ENCODE measurements at regions not wholly inside any gene's neighbourhood (a gene's known extent, or its start where the extent isn't known, plus 50 kb on each side); places are given as distances from the start of the nearest gene placed in this dataset.

DNA sequence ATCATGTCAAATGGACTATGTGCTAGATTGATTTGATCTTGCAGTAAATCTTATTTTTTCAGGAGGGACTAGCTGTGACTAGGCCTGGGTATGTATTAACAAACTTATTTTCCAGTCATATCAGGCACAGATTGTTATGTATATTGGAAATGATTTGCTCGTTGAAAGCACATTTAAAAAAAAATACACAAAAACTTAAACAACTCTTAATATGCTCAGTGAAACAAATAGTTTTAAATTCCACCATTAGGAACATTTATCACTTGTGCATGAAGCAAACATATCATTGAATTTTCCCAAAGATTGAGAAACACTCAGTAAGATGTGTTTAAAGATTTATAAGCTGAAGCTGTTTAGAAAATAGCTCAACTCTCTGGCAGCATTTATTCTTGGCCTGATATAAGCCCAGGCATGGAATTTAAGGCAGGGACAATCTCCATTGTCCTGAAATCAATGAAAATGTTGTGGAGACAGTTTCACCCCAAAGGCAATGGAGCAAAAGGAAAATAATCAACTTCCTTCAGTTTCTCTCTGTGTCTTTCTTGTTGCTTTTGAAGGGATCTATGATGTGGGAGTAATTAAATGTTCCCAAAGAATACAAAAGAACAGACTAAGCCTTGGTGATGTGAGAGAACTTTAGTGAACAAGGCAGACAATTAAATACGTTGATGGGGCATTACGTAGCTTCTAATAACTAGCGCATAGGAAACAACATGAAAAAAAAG, 250.3 kb downstream of the GPR37 start:
- in situ Hi-C loops (cut with HindIII; ENCODE audit: low sequenced_read_pairs), result no loop called here

GRCh38 chr7:124514471-124514870, 251.1 kb downstream of the GPR37 start:
- in situ Hi-C loops (cut with HindIII; ENCODE audit: low sequenced_read_pairs), result no loop called here

- in situ Hi-C loops (cut with HindIII; ENCODE audit: low sequenced_read_pairs), result no loop called here
Measured at GRCh38 chr7:124497176-124497575, 268.4 kb downstream of the GPR37 start.

DNA sequence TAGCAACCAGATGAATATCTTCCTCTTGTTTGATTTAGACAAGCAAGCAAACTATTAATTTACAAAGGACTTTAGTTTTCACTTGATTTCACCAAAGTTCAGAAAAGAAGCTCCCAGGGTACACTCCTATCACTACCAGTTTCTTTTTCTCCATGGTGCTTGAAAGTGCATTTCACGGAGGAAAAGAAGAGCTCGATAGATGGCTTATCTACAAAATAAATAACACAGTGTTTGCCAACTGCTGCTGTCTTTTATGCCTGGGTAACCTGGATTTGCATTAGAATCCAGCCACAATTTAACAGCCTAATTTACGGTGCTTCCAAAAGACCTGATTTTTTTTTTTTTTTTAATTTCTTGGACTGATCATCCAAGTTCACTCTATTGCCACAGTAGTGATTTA, 275.7 kb downstream of the GPR37 start:
- in situ Hi-C loops (cut with HindIII; ENCODE audit: low sequenced_read_pairs), result no loop called here

DNA sequence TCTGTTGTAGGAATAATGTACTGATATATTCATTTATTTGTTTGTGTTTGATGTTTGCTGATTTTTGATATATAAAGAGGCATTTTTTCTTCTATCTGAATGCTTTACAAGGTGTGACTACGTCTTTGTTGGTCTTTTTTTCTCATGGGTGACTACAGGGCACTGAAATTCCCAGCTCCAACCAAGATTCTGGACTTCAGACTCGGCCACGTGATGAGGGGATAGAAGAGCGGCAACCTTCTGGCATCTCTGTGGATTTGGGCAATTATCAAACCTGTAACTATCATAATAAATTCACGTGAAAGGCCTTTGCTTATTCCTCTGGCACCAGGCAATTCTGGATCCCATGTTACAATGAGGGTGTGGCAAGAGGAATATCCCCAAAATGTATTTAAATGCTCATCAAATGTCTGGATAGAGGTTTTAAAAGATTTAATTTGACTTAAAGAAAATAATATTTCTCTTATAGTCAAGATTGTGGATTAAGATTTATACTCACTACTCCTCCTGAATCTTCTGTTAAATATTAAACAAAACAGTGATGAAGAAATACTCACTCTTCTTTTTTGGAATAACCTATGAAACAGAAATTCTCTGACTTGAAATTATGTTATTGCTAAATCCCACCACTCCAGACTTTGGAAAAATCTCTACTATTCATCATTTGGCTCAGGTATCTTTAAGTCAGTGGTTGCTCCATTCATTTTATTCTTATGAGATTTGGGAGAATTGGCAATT, 276.3 kb downstream of the GPR37 start:
- in situ Hi-C loops (cut with HindIII; ENCODE audit: low sequenced_read_pairs), result no loop called here

GRCh38 chr7:124482229-124482628, 283.4 kb downstream of the GPR37 start:
- in situ Hi-C loops (cut with HindIII; ENCODE audit: low sequenced_read_pairs), result no loop called here

DNA sequence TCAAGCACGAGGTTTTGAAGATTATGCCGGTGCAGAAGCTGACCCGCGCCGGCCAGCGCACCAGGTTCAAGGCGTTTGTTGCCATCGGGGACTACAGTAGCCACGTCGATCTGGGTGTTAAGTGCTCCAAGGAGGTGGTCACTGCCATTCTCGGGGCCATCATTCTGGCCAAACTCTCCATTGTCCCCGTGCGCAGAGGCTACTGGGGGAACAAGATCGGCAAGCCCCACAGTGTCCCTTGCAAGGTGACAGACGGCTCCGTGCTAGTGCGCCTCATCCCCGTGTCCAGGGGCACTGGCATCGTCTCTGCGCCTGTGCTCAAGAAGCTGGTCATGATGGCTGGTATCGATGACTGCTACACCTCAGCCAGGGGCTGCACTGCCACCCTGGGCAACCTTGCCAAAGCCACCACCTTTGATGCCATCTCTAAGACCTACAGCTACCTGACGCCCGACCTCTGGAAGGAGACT, 284.7 kb downstream of the GPR37 start:
- in situ Hi-C loops (cut with HindIII; ENCODE audit: low sequenced_read_pairs), result no loop called here

- in situ Hi-C loops (cut with HindIII; ENCODE audit: low sequenced_read_pairs), result no loop called here
Measured at GRCh38 chr7:124480036-124480820, 285.4 kb downstream of the GPR37 start.

GRCh38 chr7:124462249-124462648, 303.3 kb downstream of the GPR37 start:
- in situ Hi-C loops (cut with HindIII; ENCODE audit: low sequenced_read_pairs), result no loop called here

DNA sequence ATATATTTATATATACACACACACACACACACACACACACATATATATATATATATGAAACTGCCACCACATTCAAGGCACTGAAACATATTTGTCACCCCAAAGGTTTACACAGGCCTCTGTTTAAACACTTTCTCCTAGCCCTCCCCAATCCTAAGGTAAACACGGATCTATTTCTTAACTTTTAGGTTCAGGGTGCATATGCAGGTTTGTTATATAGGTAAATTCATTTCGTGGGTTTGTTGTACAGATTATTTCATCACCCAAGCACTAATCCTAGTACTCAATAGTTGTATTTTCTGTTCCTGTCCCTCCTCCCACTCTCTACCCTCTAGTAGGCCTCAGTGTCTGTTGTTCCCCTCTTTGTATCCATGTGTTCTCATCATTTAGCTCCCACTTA, 305.0 kb downstream of the GPR37 start:
- in situ Hi-C loops (cut with HindIII; ENCODE audit: low sequenced_read_pairs), result no loop called here

DNA sequence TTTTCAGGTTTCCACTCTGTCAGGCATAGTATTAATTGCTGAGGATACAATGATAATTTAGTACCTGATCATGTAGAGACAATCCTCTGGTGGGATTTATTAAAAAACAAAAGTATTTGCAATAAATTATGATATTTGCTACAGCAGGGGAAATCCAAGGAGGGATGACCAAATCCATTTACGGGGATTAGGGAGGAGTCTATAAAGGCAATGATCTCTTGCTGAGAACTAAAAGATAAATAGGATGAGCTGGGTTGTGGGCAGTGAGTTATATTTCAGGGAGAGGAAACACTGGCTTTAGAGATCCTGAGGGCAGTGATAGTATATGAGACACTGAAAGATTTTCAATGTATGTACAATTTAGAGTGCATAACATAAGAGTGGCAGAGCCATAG, 305.5 kb downstream of the GPR37 start:
- in situ Hi-C loops (cut with HindIII; ENCODE audit: low sequenced_read_pairs), result no loop called here

GRCh38 chr7:124459101-124460055, 306.2 kb downstream of the GPR37 start:
- in situ Hi-C loops (cut with HindIII; ENCODE audit: low sequenced_read_pairs), result no loop called here

DNA sequence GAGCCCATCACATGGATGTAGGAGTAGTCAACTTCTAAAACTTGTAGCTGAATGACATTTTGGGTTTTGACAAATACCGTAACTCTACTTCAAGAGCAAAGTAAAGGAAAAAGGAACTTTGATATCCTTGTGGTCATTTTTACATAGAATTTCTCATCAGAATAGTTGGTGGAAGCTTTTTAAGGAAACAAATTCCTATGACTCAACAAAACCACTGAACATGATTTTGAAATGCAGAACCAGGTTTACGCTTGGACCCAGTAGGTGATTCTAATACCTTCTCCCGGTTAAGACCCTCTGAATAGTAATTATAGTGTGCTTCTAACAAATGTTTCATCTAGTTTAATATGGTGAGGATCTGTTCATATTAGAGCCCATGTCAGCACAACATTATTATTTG, 307.8 kb downstream of the GPR37 start:
- in situ Hi-C loops (cut with HindIII; ENCODE audit: low sequenced_read_pairs), result no loop called here

GRCh38 chr7:124456286-124456685, 309.3 kb downstream of the GPR37 start:
- in situ Hi-C loops (cut with HindIII; ENCODE audit: low sequenced_read_pairs), result no loop called here

DNA sequence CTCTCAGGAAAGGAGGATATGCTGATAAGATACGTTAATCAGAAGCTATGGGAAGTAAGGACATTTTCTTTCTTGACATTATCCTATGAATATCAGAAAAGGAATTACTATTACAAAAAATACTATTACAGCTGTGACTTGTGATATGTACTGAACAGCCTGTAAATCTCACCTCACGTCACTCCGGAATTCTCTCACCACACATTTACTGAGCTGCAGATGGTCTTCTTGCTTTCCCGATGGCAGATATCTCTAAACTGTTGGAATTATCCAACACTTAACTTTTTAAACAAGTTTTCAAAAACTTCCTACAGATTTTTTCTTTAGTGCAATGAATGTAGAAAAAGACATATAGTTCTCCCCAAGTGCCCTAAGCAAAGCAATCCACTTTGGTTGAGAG, 313.4 kb downstream of the GPR37 start:
- in situ Hi-C loops (cut with HindIII; ENCODE audit: low sequenced_read_pairs), result no loop called here

GRCh38 chr7:124449896-124450295, 315.7 kb downstream of the GPR37 start:
- in situ Hi-C loops (cut with HindIII; ENCODE audit: low sequenced_read_pairs), result no loop called here

DNA sequence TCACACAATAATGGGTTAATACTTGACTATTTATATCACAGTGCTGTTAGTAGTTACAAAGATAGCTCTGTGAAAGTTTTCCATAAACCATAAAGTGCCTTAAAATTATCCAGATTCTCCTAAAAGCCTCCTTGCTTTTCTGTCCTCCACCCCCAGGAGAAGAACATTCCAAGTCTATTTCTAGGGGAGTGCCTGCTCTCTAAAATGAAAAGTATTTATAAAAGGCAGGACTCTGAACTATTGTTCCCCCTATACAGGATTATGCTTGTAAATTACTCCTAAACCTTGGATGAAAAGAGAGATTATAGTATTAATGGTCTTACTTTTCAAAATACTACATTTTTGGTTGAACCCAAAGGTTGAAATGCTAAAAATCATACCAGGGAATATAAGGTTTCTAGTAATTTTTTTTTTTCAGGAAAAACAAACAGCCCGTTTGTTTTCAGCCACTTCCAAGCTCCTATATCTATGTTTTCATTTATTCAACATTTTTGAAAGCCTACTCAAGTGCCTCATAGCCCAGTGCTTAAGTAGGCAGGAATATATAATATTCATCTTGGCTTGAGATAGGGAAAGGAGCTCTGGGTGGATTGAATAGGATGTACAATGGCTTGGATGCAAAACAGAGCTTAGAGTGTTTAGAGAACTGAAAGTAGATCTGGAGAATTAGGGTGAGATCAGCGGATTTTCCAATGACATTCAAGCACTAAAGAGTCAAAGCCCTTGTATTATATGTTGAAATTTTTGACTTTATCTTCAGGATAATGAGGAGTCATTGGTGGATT, 320.7 kb downstream of the GPR37 start:
- in situ Hi-C loops (cut with HindIII; ENCODE audit: low sequenced_read_pairs), result no loop called here

- in situ Hi-C loops (cut with HindIII; ENCODE audit: low sequenced_read_pairs), result no loop called here
Measured at GRCh38 chr7:124443762-124444161, 321.8 kb downstream of the GPR37 start.

- in situ Hi-C loops (cut with HindIII; ENCODE audit: low sequenced_read_pairs), result no loop called here
Measured at GRCh38 chr7:124440081-124440480, 325.5 kb downstream of the GPR37 start.
